Activated CD4-positive, alpha-beta T cell treated with anti-CD3 and anti-CD28 coated beads for 48 hours (primary cell): ENCODE measurements at regions not wholly inside any gene's neighbourhood (a gene's known extent, or its start where the extent isn't known, plus 50 kb on each side); places are given as distances from the start of the nearest gene placed in this dataset.

Experiments used
- DNase-seq: peaks from one replicate; pipeline ENCODE4 v3.0.0-alpha.2; 2020

GRCh38 chr20:10925767-10926166 is 252.0 kb upstream of the JAG1 start:
- DNase-seq: no peak

- no peak for DNase-seq
Measured at GRCh38 chr20:10927011-10927583, 253.3 kb upstream of the JAG1 start.

DNA sequence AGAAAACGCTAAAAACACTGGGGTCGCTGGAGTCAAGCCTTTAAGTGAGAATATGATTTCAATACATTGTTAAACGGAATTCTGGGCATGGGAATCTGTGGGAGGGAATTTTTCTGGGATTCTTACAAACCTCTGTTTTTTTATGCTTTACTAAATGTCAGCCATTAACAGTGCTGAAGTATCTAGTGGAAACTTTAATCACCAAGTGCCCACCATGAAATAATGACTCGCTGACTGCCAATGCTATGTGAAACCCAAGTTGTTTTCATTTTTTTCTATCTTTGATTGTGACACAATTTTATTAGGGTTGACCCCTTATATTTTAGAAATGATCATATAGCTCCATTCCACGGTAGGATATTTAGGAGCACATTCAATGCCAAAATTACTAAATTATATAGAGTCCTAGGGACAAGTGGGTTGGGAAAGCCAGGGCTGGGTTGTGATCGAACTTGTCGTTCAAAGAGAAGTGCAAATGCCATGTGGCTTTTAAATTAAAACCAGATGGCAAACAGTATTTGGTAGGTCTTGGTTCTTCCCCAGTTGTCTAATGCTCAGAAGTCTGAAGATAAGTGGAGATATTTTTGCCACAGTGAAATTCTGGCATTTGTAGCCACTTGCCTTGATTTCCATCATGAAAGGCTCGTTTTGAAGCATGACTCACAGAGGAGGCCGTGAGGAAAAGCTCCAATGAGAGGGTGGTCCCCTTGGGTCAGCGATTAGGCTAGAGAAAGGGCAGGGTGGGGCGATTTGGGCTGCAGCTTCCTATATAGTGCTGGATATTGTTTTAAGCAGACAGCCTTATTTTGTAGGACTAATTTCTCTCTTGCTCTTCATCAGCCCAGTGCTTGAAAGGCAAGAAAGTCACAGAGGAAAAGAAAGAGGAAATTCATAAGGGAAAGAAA is 254.4 kb upstream of the JAG1 start:
- no peak for DNase-seq

- no peak for DNase-seq
Measured at GRCh38 chr20:10928841-10929421, 255.1 kb upstream of the JAG1 start.

DNA sequence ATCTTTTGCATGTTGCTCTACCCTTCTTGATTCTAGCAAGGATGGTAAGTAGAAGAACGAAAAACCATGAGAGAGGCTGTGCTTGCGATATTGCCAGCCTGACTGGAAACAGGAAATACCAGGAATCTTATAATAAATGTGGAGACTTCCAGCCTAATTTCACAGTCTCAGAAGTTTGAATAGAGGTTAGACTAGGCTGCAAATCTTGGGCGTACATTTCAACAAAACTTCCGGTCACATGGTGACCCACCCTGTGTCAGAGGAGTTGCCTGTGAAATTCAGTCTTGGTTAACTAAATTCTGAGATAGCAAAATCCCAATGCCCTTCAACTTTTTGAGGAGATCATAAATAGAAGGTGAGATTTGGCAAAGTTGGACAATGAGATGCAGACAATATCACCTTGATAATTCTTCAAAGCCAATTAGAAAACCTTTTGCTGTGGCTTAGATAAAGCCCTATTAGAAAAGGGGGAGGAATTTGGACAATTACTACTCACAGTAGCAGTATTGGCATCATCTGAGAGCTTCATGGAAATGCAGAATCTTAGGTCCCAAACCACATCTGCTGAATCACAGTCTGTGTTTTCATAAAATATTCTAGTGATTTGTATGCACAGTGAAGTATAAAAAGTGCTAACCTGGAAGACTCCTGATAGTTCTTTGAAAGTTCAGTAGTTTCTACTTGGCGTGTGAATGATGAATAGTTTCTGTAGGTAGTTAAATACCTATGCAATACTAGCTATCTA is 262.0 kb upstream of the JAG1 start:
- no peak for DNase-seq

- no peak for DNase-seq
Measured at GRCh38 chr20:10936786-10937185, 263.0 kb upstream of the JAG1 start.

DNA sequence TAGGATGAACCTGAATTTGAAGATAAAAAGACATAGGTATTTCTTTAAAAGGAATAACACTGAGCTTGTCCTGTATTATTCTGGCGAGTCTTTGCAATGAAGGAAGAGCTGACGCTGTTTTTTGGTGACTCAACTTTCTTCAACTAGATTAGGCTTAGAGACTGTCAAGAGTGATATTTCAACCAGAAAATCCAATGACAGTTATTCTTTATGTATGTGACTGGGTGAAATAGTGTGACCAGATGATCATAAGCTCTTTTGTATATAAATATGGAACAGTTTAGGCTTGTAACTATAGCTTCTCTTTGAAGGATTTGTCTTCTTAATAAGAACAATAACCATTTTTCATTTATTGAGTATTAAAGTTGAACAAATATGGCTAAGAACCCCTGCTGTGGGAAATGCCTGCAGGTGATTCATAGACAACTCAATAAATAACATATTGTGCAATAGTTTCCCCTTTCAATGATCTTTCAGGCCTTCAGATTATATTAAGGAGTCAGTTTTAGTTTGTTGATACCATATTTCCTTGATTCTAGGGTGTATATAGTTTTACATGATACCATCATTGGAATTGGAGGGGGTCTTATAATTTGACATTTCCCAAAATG is 265.6 kb upstream of the JAG1 start:
- DNase-seq: no peak

DNA sequence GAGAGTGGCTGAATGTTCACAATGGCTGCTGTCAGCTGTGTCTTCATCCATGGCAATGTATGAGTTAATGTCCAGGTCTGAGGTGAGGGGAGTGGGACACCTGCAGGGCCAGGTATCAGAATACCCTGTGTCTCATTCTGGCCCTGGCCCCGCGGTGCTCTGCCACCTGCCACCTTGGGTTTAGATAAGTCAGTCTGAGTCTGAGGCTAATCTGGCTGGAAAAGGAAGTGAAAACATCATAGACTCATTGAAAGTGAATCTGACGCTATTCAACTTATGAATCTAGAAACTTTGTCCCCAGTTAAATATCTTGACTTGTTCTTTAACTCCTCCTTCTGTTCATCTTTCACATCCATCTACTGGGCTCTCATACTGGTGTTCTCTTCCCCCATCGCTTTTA is 267.1 kb upstream of the JAG1 start:
- DNase-seq: no peak

- no peak for DNase-seq
Measured at GRCh38 chr20:10943686-10944265, 270.0 kb upstream of the JAG1 start.

DNA sequence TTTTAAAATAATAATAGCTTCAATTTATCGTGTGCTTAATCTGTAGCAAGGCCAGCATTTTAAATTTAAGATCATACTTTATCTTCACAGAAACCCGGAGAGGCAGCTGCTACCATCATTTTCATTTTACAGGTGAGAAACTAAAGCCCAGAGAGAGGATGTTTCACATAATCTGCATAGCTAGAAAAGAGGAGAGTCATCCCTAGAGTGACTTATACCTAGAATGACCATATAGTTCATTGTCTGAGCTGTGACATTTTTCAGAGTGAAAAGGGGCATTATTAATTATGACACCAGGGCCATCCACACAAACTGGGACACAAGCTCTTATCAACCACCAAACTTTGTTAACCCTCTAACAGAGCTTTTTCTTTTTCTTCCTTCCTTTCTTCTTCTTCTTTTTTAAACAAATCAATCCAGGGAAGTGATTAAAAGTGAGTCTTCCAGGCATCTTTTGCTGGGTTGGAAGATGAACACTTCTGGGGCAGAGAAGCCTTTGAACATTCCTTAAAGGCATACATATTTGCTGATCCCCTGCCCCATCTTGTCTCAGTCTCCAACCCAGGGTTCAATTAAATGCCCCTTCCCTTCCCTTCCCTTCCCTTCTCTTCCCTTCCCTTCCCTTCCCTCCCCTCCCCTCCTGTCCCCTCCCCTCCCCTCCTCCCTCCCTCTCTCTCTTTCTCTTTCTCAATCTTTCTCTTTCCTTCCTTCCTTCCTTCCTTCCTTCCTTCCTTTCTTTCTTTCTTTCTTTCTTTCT is 272.5 kb upstream of the JAG1 start:
- DNase-seq: no peak

DNA sequence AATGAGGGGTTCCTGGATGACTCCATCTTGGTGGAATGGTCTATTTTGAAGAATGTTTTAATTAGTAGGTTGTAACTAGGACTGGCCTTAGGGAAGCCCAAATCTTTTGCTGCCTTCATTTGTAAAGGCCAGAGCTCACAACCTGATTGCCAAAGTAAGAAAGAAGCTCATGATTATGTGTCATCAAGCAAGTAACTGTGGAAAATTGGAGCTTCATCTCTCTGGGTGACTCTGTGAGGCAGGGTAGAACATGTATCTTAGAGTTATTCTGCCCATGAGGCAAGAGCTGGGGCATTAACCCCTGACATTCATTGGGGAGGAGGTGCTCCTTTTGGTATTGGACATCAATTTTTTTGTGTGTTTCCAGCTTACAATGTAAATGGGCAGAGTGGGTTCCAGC is 273.9 kb upstream of the JAG1 start:
- DNase-seq: no peak

DNA sequence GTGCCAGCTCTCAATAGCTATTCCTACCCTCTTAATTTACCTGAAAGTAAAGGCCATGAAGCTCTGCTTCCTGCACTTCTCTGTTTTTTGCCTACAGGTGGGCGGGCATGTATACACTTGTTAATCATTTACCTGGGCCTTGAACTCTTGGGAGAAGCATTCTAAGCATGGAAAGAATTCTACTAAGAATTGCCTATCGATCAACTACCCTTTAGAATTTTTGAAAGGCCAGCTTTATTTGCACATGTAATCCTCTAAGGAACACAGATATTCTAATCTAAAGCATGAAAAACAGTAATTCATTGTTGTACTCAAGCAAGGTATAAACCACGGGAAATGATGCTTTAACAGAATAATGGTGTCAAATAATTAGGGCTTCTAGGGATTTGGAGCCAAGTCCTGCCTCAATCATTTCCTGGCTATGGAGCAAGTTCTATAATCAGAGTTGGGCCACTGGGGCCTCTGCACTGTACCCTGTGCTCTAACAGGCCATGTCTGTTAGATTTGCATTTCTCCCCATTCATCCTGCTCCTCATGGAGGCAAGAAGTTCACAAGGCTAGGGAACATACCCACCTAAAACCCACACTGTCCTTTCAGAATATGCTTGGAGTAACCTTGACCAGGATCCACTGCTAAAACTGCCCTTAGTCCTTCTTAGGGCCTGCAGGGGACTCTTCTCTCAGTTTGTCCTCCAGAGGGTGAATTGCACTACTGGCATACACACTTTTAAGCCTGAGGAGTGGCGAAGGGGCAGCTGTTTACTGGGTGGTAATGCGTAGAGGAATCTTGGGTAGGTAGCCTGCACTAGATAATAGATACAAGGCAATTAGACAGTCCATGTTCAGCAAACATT is 276.4 kb upstream of the JAG1 start:
- DNase-seq: no peak

DNA sequence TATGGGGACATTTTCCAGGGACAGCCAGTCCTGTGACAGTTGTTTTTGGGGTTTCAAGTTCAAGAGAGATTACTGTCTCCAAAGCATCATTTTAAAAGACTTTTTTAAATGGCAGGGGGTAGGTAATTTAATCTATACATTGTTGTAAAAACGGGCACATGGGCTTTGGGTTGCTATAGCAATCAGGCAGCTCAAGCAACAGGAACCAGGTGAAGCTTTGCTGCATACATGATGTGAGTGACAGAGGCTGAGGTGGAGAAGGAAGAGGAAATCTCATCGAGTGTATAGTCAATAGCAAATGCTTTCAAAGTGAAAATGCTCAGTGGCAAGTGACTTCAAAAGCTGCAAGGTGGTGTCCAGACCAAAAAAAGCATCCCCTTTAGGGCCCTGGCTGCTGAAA is 277.4 kb upstream of the JAG1 start:
- DNase-seq: no peak

DNA sequence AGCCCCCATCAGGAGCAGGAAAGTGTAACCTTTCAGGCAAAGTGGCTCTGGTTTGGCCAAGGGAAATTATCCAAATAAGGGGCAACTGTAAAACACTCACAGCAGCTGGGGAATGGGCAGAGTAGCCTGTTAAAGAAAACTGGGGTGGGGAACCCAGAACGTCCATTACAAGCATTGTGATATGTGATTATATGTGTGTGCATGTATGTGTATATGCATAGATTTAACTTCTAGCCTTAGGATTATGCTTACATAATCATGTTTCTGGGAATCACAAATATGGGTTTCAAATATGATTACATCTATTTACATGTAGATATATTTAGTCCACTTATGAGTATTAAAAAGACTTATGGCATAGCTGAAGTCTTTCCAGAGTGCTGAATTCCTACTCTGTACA is 278.1 kb upstream of the JAG1 start:
- no peak for DNase-seq

DNA sequence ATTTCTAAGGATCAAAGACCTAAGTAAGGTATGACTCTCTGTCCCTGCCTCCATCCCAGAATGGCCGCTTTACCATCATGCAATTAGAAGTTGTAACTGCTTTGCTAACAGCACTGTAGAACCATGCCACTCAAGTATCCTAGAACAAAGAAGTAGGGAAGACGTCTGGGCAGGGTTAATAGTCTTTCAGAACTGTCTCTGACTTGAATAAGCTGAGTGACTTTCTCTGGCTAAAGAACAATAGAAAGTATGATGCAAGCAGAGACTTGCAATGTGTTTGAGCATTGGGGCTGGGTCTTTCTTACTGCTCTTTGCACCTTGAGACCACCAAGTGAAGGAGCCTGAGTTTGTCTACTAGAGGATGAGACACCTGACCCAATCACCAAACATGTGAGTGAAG is 279.6 kb upstream of the JAG1 start:
- no peak for DNase-seq

GRCh38 chr20:10954137-10954840 is 280.5 kb upstream of the JAG1 start:
- no peak for DNase-seq

GRCh38 chr20:10954908-10955580 is 281.2 kb upstream of the JAG1 start:
- DNase-seq: no peak

DNA sequence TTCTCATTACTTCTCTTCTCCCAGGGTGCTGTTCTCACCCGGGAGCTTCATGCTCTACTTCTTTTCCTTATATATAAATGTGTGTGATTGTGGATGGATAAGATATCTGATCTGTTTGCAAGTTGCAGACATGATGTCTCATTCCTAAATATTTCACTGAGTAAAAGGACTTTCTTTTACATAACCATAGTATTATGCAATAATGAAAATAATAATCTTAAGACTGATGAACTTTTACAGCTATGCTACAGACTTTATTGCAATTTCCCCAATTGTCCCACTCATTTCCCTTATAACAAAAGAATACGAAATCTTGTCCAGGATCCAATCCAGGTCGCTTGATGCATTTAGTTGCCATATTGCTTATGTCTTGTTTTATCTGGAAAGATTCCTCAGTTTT is 284.5 kb upstream of the JAG1 start:
- no peak for DNase-seq

GRCh38 chr20:10960416-10960815 is 286.6 kb upstream of the JAG1 start:
- no peak for DNase-seq
